GM12892 (cell line): ENCODE measurements at regions not wholly inside any gene's neighbourhood (a gene's known extent, or its start where the extent isn't known, plus 50 kb on each side); places are given as distances from the start of the nearest gene placed in this dataset.

Experiments used
- POLR2A ChIP-seq: IDR thresholded peaks from 2 replicates; pipeline ENCODE4 v1.6.1; 2011; ENCODE audit warnings: low read depth, low read length, control low read depth
- POLR2AphosphoS5 ChIP-seq: IDR thresholded peaks from 2 replicates; pipeline ENCODE4 v1.6.1; 2011; ENCODE audit warnings: low read depth, low read length, control low read depth

DNA sequence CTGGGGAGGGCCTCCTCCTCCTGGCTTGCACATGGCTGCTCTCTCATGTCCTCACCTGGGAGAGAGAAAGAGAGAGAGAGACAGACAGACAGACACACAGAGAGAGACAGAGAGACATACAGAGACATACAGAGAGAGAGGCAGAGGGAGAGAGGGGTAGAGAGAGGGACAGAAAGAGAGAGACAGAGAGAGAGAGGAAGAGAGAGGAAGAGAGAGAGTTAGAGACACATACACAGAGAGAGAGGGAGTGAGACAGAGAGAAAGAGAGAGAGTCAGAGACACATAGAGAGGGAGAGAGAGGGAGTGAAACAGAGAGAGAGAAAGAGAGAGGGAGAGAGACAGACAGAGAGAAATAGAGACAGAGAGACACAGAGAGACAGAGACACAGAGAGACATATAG lies 103.6 kb upstream of the ESRRB start:
- TF ChIP-seq POLR2A (no peak), POLR2AphosphoS5 (no peak)
